OCI-LY1 (cell line): ENCODE measurements at regions not wholly inside any gene's neighbourhood (a gene's known extent, or its start where the extent isn't known, plus 50 kb on each side); places are given as distances from the start of the nearest gene placed in this dataset.
"Not testable (repeated sequence)": the region's sequence is repeated elsewhere in the genome, so short reads cannot be mapped to it uniquely, and the experiment has no call there.

Source experiments
- CTCF ChIP-seq: fragments of 200-600 bp; sonication (generic), shearing (Covaris generic); IDR thresholded peaks from 2 replicates; pipeline ENCODE4 v1.5.1; 2017; ENCODE audit warnings: mild to moderate bottlenecking, antibody characterized with exemption, low read length, moderate library complexity, mixed read lengths
- EZH2 ChIP-seq: fragments of 200-600 bp; sonication (generic), shearing (Covaris generic); IDR thresholded peaks from 2 replicates; pipeline ENCODE4 v1.8.0; 2017; ENCODE audit warnings: borderline replicate concordance, mixed run types, mild to moderate bottlenecking, antibody characterized with exemption, low read length, moderate library complexity, mixed read lengths

GRCh38 chr13:109934520-109934919, 148.1 kb upstream of the IRS2 start:
- TF ChIP-seq EZH2, CTCF: not testable (repeated sequence)
